PC-9 (cell line): ENCODE measurements at regions not wholly inside any gene's neighbourhood (a gene's known extent, or its start where the extent isn't known, plus 50 kb on each side); places are given as distances from the start of the nearest gene placed in this dataset.

ENCODE experiments used
- BruUV-seq: library from RNA; stranded (reverse); fragments of 400-500 nt; replicated peaks from 2 replicates; lab custom pipeline; 2021; lab: Mats Ljungman, UMichigan
- CTCF ChIA-PET: fragments of 300-600 bp; sonication (Branson Sonifier 250); formaldehyde crosslinking; loops from one replicate; lab custom pipeline; 2022; ENCODE audit warnings: antibody characterized with exemption; lab: Charles Lee
- POLR2A ChIA-PET: fragments of 300-600 bp; sonication (Branson Sonifier 250); formaldehyde crosslinking; loops from one replicate; lab custom pipeline; 2022; ENCODE audit warnings: antibody characterized with exemption; ENCODE audit not compliant: unreplicated experiment; lab: Charles Lee
- DNase-seq, 2 experiments: peaks; one replicate each; pipeline versions ENCODE4 v3.0.0 to v3.0.0-alpha.2; 2015 to 2022; ENCODE audit warnings: mixed read lengths in 1 of 2
- H2AFZ ChIP-seq: fragments of 200-600 bp; sonication (generic); 2 replicates; pipeline ENCODE4 v1.8.1; 2017; ENCODE audit warnings: antibody characterized with exemption
- H3F3A ChIP-seq: fragments of 200-600 bp; sonication (generic); 2 replicates; pipeline ENCODE4 v1.8.1; 2017; ENCODE audit warnings: antibody characterized with exemption, mild to moderate bottlenecking, low read depth; ENCODE audit not compliant: insufficient read depth
- H3K27ac ChIP-seq: fragments of 200-600 bp; sonication (generic); 2 replicates; pipeline ENCODE4 v1.6.1; 2016; ENCODE audit warnings: mixed run types
- H3K27me3 ChIP-seq: fragments of 200-600 bp; sonication (generic); 2 replicates; pipeline ENCODE4 v1.6.1; 2016; ENCODE audit warnings: low read depth, mixed run types; ENCODE audit not compliant: insufficient read depth
- H3K36me3 ChIP-seq: fragments of 200-600 bp; sonication (generic); 2 replicates; pipeline ENCODE4 v1.6.1; 2016; ENCODE audit warnings: low read depth, mixed run types
- H3K4me1 ChIP-seq: fragments of 200-600 bp; sonication (generic); replicated peaks from 2 replicates; pipeline ENCODE4 v1.6.1; 2016; ENCODE audit warnings: mixed run types; ENCODE audit not compliant: insufficient read depth
- H3K4me2 ChIP-seq: fragments of 200-600 bp; sonication (generic); 2 replicates; pipeline ENCODE4 v1.6.1; 2017; ENCODE audit warnings: mixed run types
- H3K4me3 ChIP-seq: fragments of 200-600 bp; sonication (generic); 2 replicates; pipeline ENCODE4 v1.6.1; 2016; ENCODE audit warnings: mixed run types
- H3K79me2 ChIP-seq: fragments of 200-600 bp; sonication (generic); 2 replicates; pipeline ENCODE4 v1.6.1; 2017; ENCODE audit warnings: low read depth, mixed run types
- H3K9me2 ChIP-seq: fragments of 200-600 bp; sonication (generic); 2 replicates; pipeline ENCODE4 v1.8.1; 2017; ENCODE audit warnings: mild to moderate bottlenecking; ENCODE audit not compliant: insufficient read depth
- H3K9me3 ChIP-seq: fragments of 200-600 bp; sonication (generic); 2 replicates; pipeline ENCODE4 v1.8.1; 2016; ENCODE audit warnings: low read depth; ENCODE audit not compliant: insufficient read depth
- H4K20me1 ChIP-seq: fragments of 200-600 bp; sonication (generic); 2 replicates; pipeline ENCODE4 v1.8.1; 2017; ENCODE audit not compliant: insufficient read depth
- EZH2 ChIP-seq: fragments of 200-600 bp; sonication (generic); IDR thresholded peaks from 2 replicates; pipeline ENCODE4 v1.8.0; 2017; ENCODE audit warnings: antibody characterized with exemption, low read depth
- intact Hi-C: fragments of 100-400 bp; cut with micrococcal nuclease; formaldehyde crosslinking; loops from one replicate; pipeline ENCODE4 v1.10.0; 2022; ENCODE audit not compliant: unreplicated experiment
- TF ChIP-seq, protein P1 (sequence below): fragments of 200-600 bp; sonication (generic); conservative IDR thresholded peaks from 2 replicates; pipeline ENCODE4 v1.6.1; 2017; ENCODE audit warnings: mixed run types, antibody characterized with exemption, mild to moderate bottlenecking, moderate library complexity

DNA sequence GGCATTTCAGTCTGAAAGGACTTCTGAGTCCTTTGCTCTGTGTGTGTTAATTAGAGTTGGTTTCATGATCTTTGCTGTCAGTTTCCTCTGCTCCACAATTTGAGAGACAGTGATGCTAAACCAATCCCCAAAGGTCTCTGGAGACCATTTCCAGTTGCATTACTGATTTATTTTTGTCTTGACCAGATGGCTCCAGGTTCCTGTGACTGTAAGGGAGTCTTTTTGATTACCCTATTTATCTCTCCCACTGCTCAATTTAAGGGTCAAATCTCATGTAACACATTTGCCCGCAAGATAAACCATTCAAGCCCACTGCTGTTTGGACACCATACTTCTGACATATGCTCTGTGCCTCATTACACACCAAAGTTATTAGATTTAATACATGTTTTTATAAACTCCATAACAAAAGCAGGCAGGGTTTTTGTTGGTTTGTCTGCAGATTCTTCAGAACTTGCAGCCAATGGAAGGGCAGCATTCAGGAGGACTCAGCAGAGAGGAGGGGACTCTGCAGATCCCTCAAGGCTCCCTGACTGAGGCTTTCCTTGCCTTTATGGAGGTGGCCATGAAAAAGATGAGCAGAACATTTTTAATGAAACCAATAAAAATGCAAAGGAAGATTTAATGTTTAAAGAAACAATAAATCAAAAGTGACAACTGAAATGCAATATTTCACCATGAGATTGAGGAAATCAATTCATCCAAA lies 889.3 kb upstream of the CELF4 start:
- intact Hi-C loops, result no loop called here
- BruUV-seq, result no TSS peak
- no peaks in the 10 kb centered on the region for H3K9me2 ChIP-seq
- no peak overlapping the region for H3K4me3 ChIP-seq
- no peaks in the 10 kb centered on the region for H3K36me3 ChIP-seq
- no peak for DNase-seq
- H2AFZ ChIP-seq, result no peak overlapping the region
- no peaks in the 10 kb centered on the region for H3K79me2 ChIP-seq
- no peaks in the 10 kb centered on the region for H3K27me3 ChIP-seq
- ChIA-PET POLR2A (no interaction called here), CTCF (no interaction called here)
- no peaks in the 10 kb centered on the region for H3K4me1 ChIP-seq
- no peak overlapping the region for H3K27ac ChIP-seq
- H3K9me3 ChIP-seq, result no peaks in the 10 kb centered on the region
- H3F3A ChIP-seq, result no peaks in the 10 kb centered on the region
- H3K4me2 ChIP-seq, result no peak overlapping the region
- TF ChIP-seq, protein P1, sequence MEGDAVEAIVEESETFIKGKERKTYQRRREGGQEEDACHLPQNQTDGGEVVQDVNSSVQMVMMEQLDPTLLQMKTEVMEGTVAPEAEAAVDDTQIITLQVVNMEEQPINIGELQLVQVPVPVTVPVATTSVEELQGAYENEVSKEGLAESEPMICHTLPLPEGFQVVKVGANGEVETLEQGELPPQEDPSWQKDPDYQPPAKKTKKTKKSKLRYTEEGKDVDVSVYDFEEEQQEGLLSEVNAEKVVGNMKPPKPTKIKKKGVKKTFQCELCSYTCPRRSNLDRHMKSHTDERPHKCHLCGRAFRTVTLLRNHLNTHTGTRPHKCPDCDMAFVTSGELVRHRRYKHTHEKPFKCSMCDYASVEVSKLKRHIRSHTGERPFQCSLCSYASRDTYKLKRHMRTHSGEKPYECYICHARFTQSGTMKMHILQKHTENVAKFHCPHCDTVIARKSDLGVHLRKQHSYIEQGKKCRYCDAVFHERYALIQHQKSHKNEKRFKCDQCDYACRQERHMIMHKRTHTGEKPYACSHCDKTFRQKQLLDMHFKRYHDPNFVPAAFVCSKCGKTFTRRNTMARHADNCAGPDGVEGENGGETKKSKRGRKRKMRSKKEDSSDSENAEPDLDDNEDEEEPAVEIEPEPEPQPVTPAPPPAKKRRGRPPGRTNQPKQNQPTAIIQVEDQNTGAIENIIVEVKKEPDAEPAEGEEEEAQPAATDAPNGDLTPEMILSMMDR, result no peak
- no peak for TF ChIP-seq EZH2
- no peaks in the 10 kb centered on the region for H4K20me1 ChIP-seq

GRCh38 chr18:38453880-38454279 lies 888.3 kb upstream of the CELF4 start:
- Histone ChIP-seq H3K4me2 (no peak overlapping the region), H3K9me2 (no peaks in the 10 kb centered on the region), H3F3A (no peaks in the 10 kb centered on the region), H3K79me2 (no peaks in the 10 kb centered on the region), H4K20me1 (no peaks in the 10 kb centered on the region), H3K9me3 (no peaks in the 10 kb centered on the region), H3K27me3 (no peaks in the 10 kb centered on the region), H3K4me1 (no peaks in the 10 kb centered on the region), H3K27ac (no peak overlapping the region), H2AFZ (no peak overlapping the region), H3K4me3 (no peak overlapping the region), H3K36me3 (no peaks in the 10 kb centered on the region)
- intact Hi-C loops, result no loop called here
- ChIA-PET CTCF (no interaction called here), POLR2A (no interaction called here)
- BruUV-seq, result no TSS peak
- no peak for TF ChIP-seq EZH2
- TF ChIP-seq, protein P1, result no peak
- DNase-seq, result no peak

DNA sequence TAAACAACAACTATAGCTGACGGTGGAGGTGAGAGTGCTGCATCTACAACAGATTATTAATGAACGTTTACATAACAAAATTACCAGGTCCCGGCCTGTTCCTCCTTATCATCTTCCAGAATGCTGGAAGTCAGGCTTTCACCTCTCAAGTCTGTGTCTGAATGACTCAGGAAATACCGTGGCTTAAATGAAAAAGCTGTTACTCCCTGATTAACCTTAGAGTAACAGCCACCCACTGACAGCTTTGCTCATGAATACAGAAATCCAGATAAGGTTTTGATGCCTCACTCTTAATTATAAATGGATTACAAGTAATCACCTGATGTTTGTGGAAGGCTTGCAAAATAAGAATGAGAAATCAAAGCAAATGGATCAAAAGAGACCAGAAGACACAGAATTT lies 885.3 kb upstream of the CELF4 start:
- no peak for DNase-seq
- H3K27me3 ChIP-seq, result no peaks in the 10 kb centered on the region
- BruUV-seq, result no TSS peak
- no peaks in the 10 kb centered on the region for H4K20me1 ChIP-seq
- CTCF ChIA-PET, result no interaction called here
- H3K79me2 ChIP-seq, result no peaks in the 10 kb centered on the region
- POLR2A ChIA-PET, result no interaction called here
- H2AFZ ChIP-seq, result no peak overlapping the region
- H3K9me3 ChIP-seq, result no peaks in the 10 kb centered on the region
- no peak overlapping the region for H3K27ac ChIP-seq
- no peak overlapping the region for H3K4me3 ChIP-seq
- H3K4me1 ChIP-seq, result no peaks in the 10 kb centered on the region
- intact Hi-C loops, result no loop called here
- H3K36me3 ChIP-seq, result no peaks in the 10 kb centered on the region
- TF ChIP-seq, protein P1, result no peak
- no peak for TF ChIP-seq EZH2
- H3K9me2 ChIP-seq, result no peaks in the 10 kb centered on the region
- H3K4me2 ChIP-seq, result no peak overlapping the region
- no peaks in the 10 kb centered on the region for H3F3A ChIP-seq
